Transverse colon (tissue), 4 donors: ENCODE measurements at regions not wholly inside any gene's neighbourhood (a gene's known extent, or its start where the extent isn't known, plus 50 kb on each side); places are given as distances from the start of the nearest gene placed in this dataset.

Source experiments
- DNase-seq: peaks from one replicate; pipeline ENCODE4 v3.0.0-alpha.2; 2019
- H3K27ac ChIP-seq, 4 donors: fragments of 200-600 bp; sonication (generic); 2 replicates each; pipeline ENCODE4 v1.5.1; 2016 to 2018; ENCODE audit warnings: inconsistent platforms in 4 of 4
- H3K27me3 ChIP-seq: fragments of 200-600 bp; sonication (generic); 2 replicates; pipeline ENCODE4 v1.5.1; 2017; ENCODE audit warnings: inconsistent platforms
- H3K36me3 ChIP-seq, 4 donors: fragments of 200-600 bp; sonication (generic); 2 replicates each; pipeline ENCODE4 v1.5.1; 2017 to 2019; ENCODE audit warnings: inconsistent platforms in 4 of 4
- H3K4me1 ChIP-seq, 4 donors: fragments of 200-600 bp; sonication (generic); 2 replicates each; pipeline ENCODE4 v1.5.1; 2017 to 2020; ENCODE audit warnings: inconsistent platforms in 4 of 4
- H3K4me3 ChIP-seq, 4 donors: fragments of 200-600 bp; sonication (generic); 1 replicate in 1 of 4; 2 replicates in 3 of 4; pipeline versions ENCODE4 v1.5.1 to v1.6.1; 2017 to 2019; ENCODE audit warnings: inconsistent platforms in 4 of 4
- H3K9me3 ChIP-seq, 2 donors: fragments of 200-600 bp; sonication (generic); 2 replicates each; pipeline ENCODE4 v1.5.1; 2017 to 2019; ENCODE audit warnings: inconsistent platforms in 2 of 2
- EP300 ChIP-seq: sonication (generic); formaldehyde crosslinking; IDR thresholded peaks from one replicate; pipeline ENCODE4 v1.6.1; 2017; ENCODE audit warnings: antibody characterized with exemption, low read depth
- POLR2A ChIP-seq: fragments of 450-650 bp; IDR thresholded peaks from one replicate; pipeline ENCODE4 v1.6.1; 2016; ENCODE audit warnings: antibody characterized with exemption, mild to moderate bottlenecking, moderate library complexity
- POLR2AphosphoS5 ChIP-seq, 3 donors: sonication (generic); formaldehyde crosslinking; IDR thresholded peaks; one replicate each; pipeline ENCODE4 v1.6.1; 2016; ENCODE audit warnings: antibody characterized with exemption in 3 of 3
- WGBS, 2 donors: methylation state at CpG; one replicate each; pipeline ENCODE4 v1.1.5; 2018; ENCODE audit warnings: low coverage in 1 of 2; 5-methylcytosine and 5-hydroxymethylcytosine counted together
- in situ Hi-C, 4 donors: fragments of 200-750 bp; cut with MboI; loops; one replicate each; pipeline versions ENCODE4 v1.15.0 to v1.15.1; 2017; ENCODE audit warnings: low sequenced_read_pairs in 3 of 4, low pct_ligation_motif_present in 1 of 4, low pct_unique_long_range_greater_than_20kb in 1 of 4
- intact Hi-C: fragments of 100-400 bp; cut with DNase I; formaldehyde crosslinking; loops from one replicate; pipeline ENCODE4 v1.15.1; 2023; ENCODE audit warnings: low total_unique reads
- TF ChIP-seq, protein P1 (sequence below), 5 experiments: fragments of 200-600 bp in 3 of 5; fragments of 450-650 bp in 2 of 5; sonication (generic) in 3 of 5; IDR thresholded peaks; 1 replicate in 2 of 5; 2 replicates in 3 of 5; pipeline ENCODE4 v1.5.1; 2016 to 2017; ENCODE audit warnings: antibody characterized with exemption in 5 of 5, inconsistent platforms in 3 of 5, mild to moderate bottlenecking in 2 of 5, moderate library complexity in 1 of 5

DNA sequence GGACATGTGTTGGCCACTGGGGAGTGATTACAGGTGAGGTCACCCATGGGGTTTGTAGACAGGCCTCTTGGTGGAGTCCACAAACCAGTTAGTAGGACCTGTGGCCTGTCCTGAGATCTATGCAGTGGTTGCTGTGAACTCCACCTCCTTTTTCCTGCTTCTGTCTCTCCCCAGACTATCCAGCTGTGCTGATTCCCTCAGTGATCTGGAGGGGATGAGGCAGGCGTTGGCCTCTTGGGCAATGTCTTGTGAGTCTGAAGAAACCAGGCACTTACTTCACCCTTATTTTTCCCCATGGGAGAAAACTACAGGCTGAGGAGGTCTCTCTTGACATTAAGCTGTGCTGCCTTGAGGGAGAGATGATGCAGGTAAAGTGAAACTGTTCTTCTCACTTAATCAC lies 257.2 kb upstream of the PRICKLE1 start:
- no peak for DNase-seq
- Histone ChIP-seq H3K27ac (no peak overlapping the region), H3K4me3 (no peak overlapping the region), H3K4me1 (no peaks in the 10 kb centered on the region), H3K27me3 (no peaks in the 10 kb centered on the region), H3K36me3 (no peaks in the 10 kb centered on the region), H3K9me3 (peaks cover 0 to 3% of the 10 kb centered on the region in 2 donors)
- WGBS, 2 donors, result 57 to 100% methylated on average over 1 of the region's 1 CpG
- TF ChIP-seq, protein P1, sequence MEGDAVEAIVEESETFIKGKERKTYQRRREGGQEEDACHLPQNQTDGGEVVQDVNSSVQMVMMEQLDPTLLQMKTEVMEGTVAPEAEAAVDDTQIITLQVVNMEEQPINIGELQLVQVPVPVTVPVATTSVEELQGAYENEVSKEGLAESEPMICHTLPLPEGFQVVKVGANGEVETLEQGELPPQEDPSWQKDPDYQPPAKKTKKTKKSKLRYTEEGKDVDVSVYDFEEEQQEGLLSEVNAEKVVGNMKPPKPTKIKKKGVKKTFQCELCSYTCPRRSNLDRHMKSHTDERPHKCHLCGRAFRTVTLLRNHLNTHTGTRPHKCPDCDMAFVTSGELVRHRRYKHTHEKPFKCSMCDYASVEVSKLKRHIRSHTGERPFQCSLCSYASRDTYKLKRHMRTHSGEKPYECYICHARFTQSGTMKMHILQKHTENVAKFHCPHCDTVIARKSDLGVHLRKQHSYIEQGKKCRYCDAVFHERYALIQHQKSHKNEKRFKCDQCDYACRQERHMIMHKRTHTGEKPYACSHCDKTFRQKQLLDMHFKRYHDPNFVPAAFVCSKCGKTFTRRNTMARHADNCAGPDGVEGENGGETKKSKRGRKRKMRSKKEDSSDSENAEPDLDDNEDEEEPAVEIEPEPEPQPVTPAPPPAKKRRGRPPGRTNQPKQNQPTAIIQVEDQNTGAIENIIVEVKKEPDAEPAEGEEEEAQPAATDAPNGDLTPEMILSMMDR (IDR thresholded peaks at IDR 0.05), result no peak
- no peak for TF ChIP-seq EP300
- no peak for TF ChIP-seq POLR2AphosphoS5 (IDR thresholded peaks at IDR 0.05)
- no peak for TF ChIP-seq POLR2A
- in situ Hi-C loops (no loop called here), intact Hi-C loops (no loop called here)

DNA sequence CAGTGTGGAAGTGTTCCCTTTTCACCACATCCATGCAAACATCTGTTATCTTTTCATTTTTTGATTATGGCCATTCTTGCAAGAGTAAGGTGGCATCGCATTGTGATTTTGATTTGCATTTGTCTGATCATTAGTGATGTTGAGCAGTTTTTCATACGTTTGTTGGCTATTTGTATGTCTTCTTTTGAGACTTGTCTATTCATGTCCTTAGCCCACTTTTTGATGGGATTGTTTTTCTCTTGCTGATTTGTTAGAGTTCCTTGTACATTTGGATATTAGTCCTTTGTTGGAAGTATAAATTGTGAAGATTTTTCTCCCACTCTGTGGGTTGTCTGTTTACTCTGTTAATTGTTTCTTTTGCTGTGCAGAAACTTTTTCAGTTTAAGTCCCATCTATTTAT lies 244.5 kb upstream of the PRICKLE1 start:
- no peak overlapping the region for H3K27ac ChIP-seq
- in situ Hi-C loops (no loop called here), intact Hi-C loops (no loop called here)
- H3K4me3 ChIP-seq, result no peak overlapping the region
- 76 to 89% methylated on average over 2 of the region's 2 CpGs for WGBS, 2 donors
- no peak for DNase-seq
- no peak for TF ChIP-seq EP300
- TF ChIP-seq, protein P1 (IDR thresholded peaks at IDR 0.05), result no peak
- no peak for TF ChIP-seq POLR2AphosphoS5 (IDR thresholded peaks at IDR 0.05)
- no peak for TF ChIP-seq POLR2A
- no peaks in the 10 kb centered on the region for H3K4me1 ChIP-seq
- no peaks in the 10 kb centered on the region for H3K36me3 ChIP-seq
- H3K27me3 ChIP-seq, result no peaks in the 10 kb centered on the region
- H3K9me3 ChIP-seq, result no peaks in the 10 kb centered on the region

GRCh38 chr12:42828836-42829235 lies 239.3 kb upstream of the PRICKLE1 start:
- Histone ChIP-seq H3K27ac (no peak overlapping the region), H3K4me1 (no peaks in the 10 kb centered on the region), H3K27me3 (no peaks in the 10 kb centered on the region), H3K9me3 (peaks cover 0 to 3% of the 10 kb centered on the region in 2 donors), H3K4me3 (no peak overlapping the region), H3K36me3 (no peaks in the 10 kb centered on the region)
- WGBS, 2 donors, result 72 to 86% methylated on average over 4 of the region's 4 CpGs
- intact Hi-C loops (no loop called here), in situ Hi-C loops (no loop called here)
- DNase-seq, result no peak
- TF ChIP-seq POLR2AphosphoS5 (IDR thresholded peaks at IDR 0.05), result no peak
- TF ChIP-seq, protein P1 (IDR thresholded peaks at IDR 0.05), result no peak
- TF ChIP-seq EP300, result no peak
- no peak for TF ChIP-seq POLR2A

DNA sequence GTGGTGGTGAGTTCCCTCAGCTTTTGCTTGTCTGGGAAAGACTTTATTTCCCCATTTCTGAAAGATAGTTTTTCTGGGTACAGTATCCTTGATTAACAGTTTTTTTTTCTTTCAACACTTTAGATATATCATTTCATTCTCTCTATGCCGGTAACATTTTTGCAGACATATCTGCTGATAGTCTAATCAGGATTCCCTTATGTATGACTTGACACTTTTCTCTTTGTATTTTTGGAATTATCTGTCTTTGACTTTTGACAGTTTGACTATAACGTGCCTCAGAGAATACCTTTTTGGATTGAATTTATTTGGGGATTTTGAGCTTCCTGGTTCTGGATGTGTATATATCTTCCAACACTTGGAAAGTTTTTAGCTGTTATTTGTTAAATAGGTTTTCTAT lies 234.8 kb upstream of the PRICKLE1 start:
- in situ Hi-C loops, result no loop called here

More for the DNA sequence above, 234.8 kb upstream of the PRICKLE1 start:
- no peak for DNase-seq
- H3K4me1 ChIP-seq, result no peaks in the 10 kb centered on the region
- no peaks in the 10 kb centered on the region for H3K27me3 ChIP-seq
- intact Hi-C loops, result loop anchor here (5.0 kb wide), 1 partner anchor 1872 kb away; no protein-coding TSS in a partner anchor
- H3K4me3 ChIP-seq, result no peak overlapping the region
- no peaks in the 10 kb centered on the region for H3K36me3 ChIP-seq
- 92 to 94% methylated on average over 2 of the region's 2 CpGs for WGBS, 2 donors
- peaks cover 0 to 3% of the 10 kb centered on the region in 2 donors for H3K9me3 ChIP-seq
- TF ChIP-seq, protein P1 (IDR thresholded peaks at IDR 0.05), result no peak
- no peak for TF ChIP-seq POLR2A
- no peak overlapping the region for H3K27ac ChIP-seq
